ENCODE measurements at regions not wholly inside any gene's neighbourhood (a gene's known extent, or its start where the extent isn't known, plus 50 kb on each side); places are given as distances from the start of the nearest gene placed in this dataset.
"Not testable (repeated sequence)": the region's sequence is repeated elsewhere in the genome, so short reads cannot be mapped to it uniquely, and the experiment has no call there.

GRCh38 chr1:182205351-182206022 lies 144.0 kb upstream of the ZNF648 start:
- Histone ChIP-seq H3K4me1 (ENCODE audit: low read depth) (no peaks in the 10 kb centered on the region), H3K4me3 (no peak overlapping the region), H3K9me3 (no peaks in the 10 kb centered on the region), H3K36me3 (ENCODE audit: low read depth) (no peaks in the 10 kb centered on the region)
- DNase-seq (no peak), ATAC-seq (no peak)
- intact Hi-C loops (cut with DNase I, micrococcal nuclease): no loop called here
- no peak for TF ChIP-seq CTCF (IDR thresholded peaks at IDR 0.05)

- intact Hi-C loops (cut with DNase I, micrococcal nuclease): no loop called here
- no peak for TF ChIP-seq CTCF (IDR thresholded peaks at IDR 0.05)
- Histone ChIP-seq H3K4me1 (ENCODE audit: low read depth) (no peaks in the 10 kb centered on the region), H3K9me3 (no peaks in the 10 kb centered on the region), H3K36me3 (ENCODE audit: low read depth) (no peaks in the 10 kb centered on the region), H3K4me3 (no peak overlapping the region)
- DNase-seq (no peak), ATAC-seq (no peak)
These were observed 141.8 kb upstream of the ZNF648 start for GRCh38 chr1:182203191-182203875.

GRCh38 chr1:182201490-182201889 lies 140.0 kb upstream of the ZNF648 start:
- H3K4me3 ChIP-seq; DNase-seq; H3K9me3 ChIP-seq; intact Hi-C loops (cut with DNase I, micrococcal nuclease); H3K4me1 ChIP-seq (ENCODE audit: low read depth); H3K36me3 ChIP-seq (ENCODE audit: low read depth); ATAC-seq: not testable (repeated sequence)

- Histone ChIP-seq H3K9me3 (no peaks in the 10 kb centered on the region), H3K36me3 (ENCODE audit: low read depth) (no peaks in the 10 kb centered on the region), H3K4me1 (ENCODE audit: low read depth) (no peaks in the 10 kb centered on the region), H3K4me3 (no peak overlapping the region)
- DNase-seq: no peak
- no peak for ATAC-seq
- no peak for TF ChIP-seq CTCF (IDR thresholded peaks at IDR 0.05)
- intact Hi-C loops (cut with DNase I, micrococcal nuclease): no loop called here
These were observed 138.7 kb upstream of the ZNF648 start for GRCh38 chr1:182200025-182200812.

- Histone ChIP-seq H3K36me3 (ENCODE audit: low read depth) (no peaks in the 10 kb centered on the region), H3K9me3 (no peaks in the 10 kb centered on the region), H3K4me1 (ENCODE audit: low read depth) (no peaks in the 10 kb centered on the region), H3K4me3 (no peak overlapping the region)
- intact Hi-C loops (cut with DNase I, micrococcal nuclease): no loop called here
- peak; percentile 65 for ATAC-seq
- peak in 1 of 3 donors; percentile 31 for DNase-seq
- no peak for TF ChIP-seq CTCF (IDR thresholded peaks at IDR 0.05)
These were observed 136.6 kb upstream of the ZNF648 start for GRCh38 chr1:182198006-182198605.
